ENCODE measurements at regions not wholly inside any gene's neighbourhood (a gene's known extent, or its start where the extent isn't known, plus 50 kb on each side); places are given as distances from the start of the nearest gene placed in this dataset.

- TF ChIP-seq, protein P1, sequence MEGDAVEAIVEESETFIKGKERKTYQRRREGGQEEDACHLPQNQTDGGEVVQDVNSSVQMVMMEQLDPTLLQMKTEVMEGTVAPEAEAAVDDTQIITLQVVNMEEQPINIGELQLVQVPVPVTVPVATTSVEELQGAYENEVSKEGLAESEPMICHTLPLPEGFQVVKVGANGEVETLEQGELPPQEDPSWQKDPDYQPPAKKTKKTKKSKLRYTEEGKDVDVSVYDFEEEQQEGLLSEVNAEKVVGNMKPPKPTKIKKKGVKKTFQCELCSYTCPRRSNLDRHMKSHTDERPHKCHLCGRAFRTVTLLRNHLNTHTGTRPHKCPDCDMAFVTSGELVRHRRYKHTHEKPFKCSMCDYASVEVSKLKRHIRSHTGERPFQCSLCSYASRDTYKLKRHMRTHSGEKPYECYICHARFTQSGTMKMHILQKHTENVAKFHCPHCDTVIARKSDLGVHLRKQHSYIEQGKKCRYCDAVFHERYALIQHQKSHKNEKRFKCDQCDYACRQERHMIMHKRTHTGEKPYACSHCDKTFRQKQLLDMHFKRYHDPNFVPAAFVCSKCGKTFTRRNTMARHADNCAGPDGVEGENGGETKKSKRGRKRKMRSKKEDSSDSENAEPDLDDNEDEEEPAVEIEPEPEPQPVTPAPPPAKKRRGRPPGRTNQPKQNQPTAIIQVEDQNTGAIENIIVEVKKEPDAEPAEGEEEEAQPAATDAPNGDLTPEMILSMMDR (IDR thresholded peaks at IDR 0.05), result no peak
- TF ChIP-seq POLR2A (IDR thresholded peaks at IDR 0.05), result no peak
Measured at GRCh38 chr10:83425306-83425705, 714.0 kb upstream of the GHITM start.

Measured in thyroid gland (tissue), 4 donors.